ENCODE measurements at regions not wholly inside any gene's neighbourhood (a gene's known extent, or its start where the extent isn't known, plus 50 kb on each side); places are given as distances from the start of the nearest gene placed in this dataset.

- no peaks in the 10 kb centered on the region for H3K27me3 Mint-ChIP-seq
- no peaks in the 10 kb centered on the region for H3K9me3 Mint-ChIP-seq (ENCODE audit: low read depth)
- H3K36me3 Mint-ChIP-seq = no peaks in the 10 kb centered on the region
- no peak overlapping the region for H3K27ac Mint-ChIP-seq
- H3K4me1 Mint-ChIP-seq (ENCODE audit: low read depth) = no peaks in the 10 kb centered on the region
- H3K4me3 Mint-ChIP-seq = no peak overlapping the region
These were observed 375.2 kb downstream of the ZNF608 start for GRCh38 chr5:124371111-124371706.

- no peaks in the 10 kb centered on the region for H3K27me3 Mint-ChIP-seq
These were observed 375.8 kb downstream of the ZNF608 start for GRCh38 chr5:124370601-124371000.

DNA sequence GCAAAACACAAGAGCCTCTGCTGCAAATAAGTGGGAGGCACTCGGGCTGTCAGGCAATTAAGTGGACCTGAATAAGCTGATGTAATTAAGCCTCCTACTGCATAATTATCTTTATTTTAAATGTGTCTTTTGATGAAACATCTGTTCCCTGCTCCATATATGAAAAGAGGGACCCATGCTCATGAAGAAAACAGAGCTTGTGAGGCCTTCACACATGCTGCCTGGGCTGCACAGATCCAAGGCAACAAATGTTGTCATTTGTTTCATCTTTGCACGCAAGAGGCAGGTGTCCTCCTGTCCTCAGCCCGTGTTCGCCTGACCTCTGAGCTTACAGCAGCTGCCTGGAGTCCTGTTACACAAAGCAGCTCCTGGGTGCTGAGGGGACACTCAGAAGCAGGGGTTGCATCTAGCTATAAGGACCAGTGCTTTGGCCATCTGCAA lies 381.1 kb downstream of the ZNF608 start:
- no peak overlapping the region for H3K27ac Mint-ChIP-seq
- peaks cover 12% of the 10 kb centered on the region for H3K9me3 Mint-ChIP-seq (ENCODE audit: low read depth)
- H3K27me3 Mint-ChIP-seq = no peaks in the 10 kb centered on the region
- H3K4me1 Mint-ChIP-seq (ENCODE audit: low read depth) = no peaks in the 10 kb centered on the region
- H3K4me3 Mint-ChIP-seq = no peak overlapping the region
- H3K36me3 Mint-ChIP-seq = no peaks in the 10 kb centered on the region

More at GRCh38 chr5:124370601-124371000, 375.8 kb downstream of the ZNF608 start:
- Mint-ChIP-seq H3K9me3 (ENCODE audit: low read depth) (no peaks in the 10 kb centered on the region), H3K36me3 (no peaks in the 10 kb centered on the region), H3K27ac (no peak overlapping the region), H3K4me3 (no peak overlapping the region), H3K4me1 (ENCODE audit: low read depth) (no peaks in the 10 kb centered on the region)

GRCh38 chr5:124355928-124356327 lies 390.5 kb downstream of the ZNF608 start:
- H3K27ac Mint-ChIP-seq = no peak overlapping the region
- H3K36me3 Mint-ChIP-seq = no peaks in the 10 kb centered on the region
- peaks cover 4% of the 10 kb centered on the region for H3K9me3 Mint-ChIP-seq (ENCODE audit: low read depth)
- H3K4me3 Mint-ChIP-seq = no peak overlapping the region
- no peaks in the 10 kb centered on the region for H3K4me1 Mint-ChIP-seq (ENCODE audit: low read depth)
- no peaks in the 10 kb centered on the region for H3K27me3 Mint-ChIP-seq

GRCh38 chr5:124353016-124353415 lies 393.4 kb downstream of the ZNF608 start:
- Mint-ChIP-seq H3K4me1 (ENCODE audit: low read depth) (no peaks in the 10 kb centered on the region), H3K4me3 (no peak overlapping the region), H3K36me3 (no peaks in the 10 kb centered on the region), H3K27ac (no peak overlapping the region), H3K9me3 (ENCODE audit: low read depth) (peaks cover 4% of the 10 kb centered on the region), H3K27me3 (no peaks in the 10 kb centered on the region)

DNA sequence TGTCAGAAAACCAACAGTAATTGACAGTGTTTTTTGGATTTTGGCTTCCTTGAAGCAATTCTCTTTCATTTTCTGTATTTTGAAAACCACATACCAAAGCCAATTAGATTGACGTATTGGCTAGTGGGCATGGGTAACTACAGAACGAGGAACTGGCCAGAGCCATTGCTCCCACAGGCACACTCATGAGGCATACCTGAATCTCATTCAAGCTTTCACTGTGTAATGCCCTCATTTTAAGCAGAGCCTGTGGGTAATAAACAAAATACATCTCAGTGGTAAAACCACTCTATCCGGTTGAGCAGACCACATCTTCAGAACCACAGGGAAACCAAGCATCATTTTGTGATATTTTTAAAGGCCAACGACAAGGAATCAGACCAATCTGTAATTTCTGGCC lies 394.1 kb downstream of the ZNF608 start:
- H3K9me3 Mint-ChIP-seq (ENCODE audit: low read depth) = peaks cover 4% of the 10 kb centered on the region
- H3K4me1 Mint-ChIP-seq (ENCODE audit: low read depth) = no peaks in the 10 kb centered on the region
- no peak overlapping the region for H3K27ac Mint-ChIP-seq
- H3K27me3 Mint-ChIP-seq = no peaks in the 10 kb centered on the region
- H3K4me3 Mint-ChIP-seq = no peak overlapping the region
- H3K36me3 Mint-ChIP-seq = no peaks in the 10 kb centered on the region

DNA sequence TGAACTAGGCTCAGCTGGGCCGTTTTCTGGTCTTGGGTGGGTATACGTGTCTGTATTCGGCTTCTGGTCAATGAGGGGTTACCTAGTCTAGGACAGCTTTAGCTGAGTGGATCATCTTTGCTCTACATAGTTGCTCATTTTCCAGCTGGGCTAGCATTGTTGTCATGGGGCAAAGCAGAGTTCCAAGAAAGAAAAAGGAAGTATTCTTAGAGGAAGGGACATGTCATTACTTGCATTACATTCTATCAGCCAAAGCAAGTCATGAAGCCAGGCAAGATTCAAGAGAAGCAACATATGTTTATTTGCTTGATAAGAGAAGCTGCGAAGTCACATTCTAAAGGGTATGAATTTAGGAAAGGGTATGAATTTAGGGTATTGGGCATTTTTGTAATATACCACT lies 396.5 kb downstream of the ZNF608 start:
- Mint-ChIP-seq H3K4me3 (no peak overlapping the region), H3K9me3 (ENCODE audit: low read depth) (peaks cover 4% of the 10 kb centered on the region), H3K4me1 (ENCODE audit: low read depth) (no peaks in the 10 kb centered on the region), H3K27ac (no peak overlapping the region), H3K36me3 (no peaks in the 10 kb centered on the region), H3K27me3 (no peaks in the 10 kb centered on the region)

DNA sequence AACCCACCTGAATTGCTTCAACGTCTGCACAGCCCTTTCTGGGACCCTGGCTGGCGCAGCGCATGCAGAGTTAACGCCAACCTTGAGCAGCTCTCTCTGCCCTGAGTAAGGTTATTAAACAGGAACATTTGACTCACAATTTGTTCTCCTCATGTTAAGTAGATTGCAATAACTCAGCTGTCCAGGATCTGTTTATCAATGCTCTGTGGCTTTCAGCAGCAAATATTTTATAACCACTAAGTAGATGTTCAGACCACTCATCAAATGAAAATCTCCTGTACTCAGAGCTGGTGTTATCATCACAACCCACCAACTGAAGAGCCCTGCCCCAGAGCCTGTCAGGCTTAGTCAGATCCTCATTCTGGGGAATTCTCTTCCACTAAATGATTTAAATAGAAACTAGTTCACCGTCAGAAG lies 403.0 kb downstream of the ZNF608 start:
- H3K9me3 Mint-ChIP-seq (ENCODE audit: low read depth) = no peaks in the 10 kb centered on the region
- no peak overlapping the region for H3K4me3 Mint-ChIP-seq
- no peaks in the 10 kb centered on the region for H3K4me1 Mint-ChIP-seq (ENCODE audit: low read depth)
- H3K36me3 Mint-ChIP-seq = no peaks in the 10 kb centered on the region
- H3K27me3 Mint-ChIP-seq = no peaks in the 10 kb centered on the region
- H3K27ac Mint-ChIP-seq = no peak overlapping the region

DNA sequence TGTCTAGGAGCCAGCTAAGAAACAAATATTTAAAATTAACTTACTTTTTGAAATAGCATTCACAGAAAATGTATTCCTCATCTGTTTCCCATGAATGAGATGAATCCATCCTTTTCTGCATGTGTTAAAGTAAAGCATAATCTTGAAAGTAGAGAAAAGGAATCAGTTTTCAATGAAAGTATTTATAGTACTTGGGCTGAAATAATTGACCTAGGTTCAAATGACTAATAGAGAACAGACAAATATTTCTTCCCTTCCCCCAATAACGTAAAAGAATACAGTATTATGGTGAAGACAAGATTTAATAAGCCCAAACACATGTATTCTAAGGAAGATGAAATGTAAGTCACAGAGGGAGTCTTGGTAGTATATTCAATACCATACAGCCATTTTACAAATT lies 403.5 kb downstream of the ZNF608 start:
- Mint-ChIP-seq H3K27me3 (no peaks in the 10 kb centered on the region), H3K4me1 (ENCODE audit: low read depth) (no peaks in the 10 kb centered on the region), H3K9me3 (ENCODE audit: low read depth) (no peaks in the 10 kb centered on the region), H3K27ac (no peak overlapping the region), H3K36me3 (no peaks in the 10 kb centered on the region), H3K4me3 (no peak overlapping the region)

DNA sequence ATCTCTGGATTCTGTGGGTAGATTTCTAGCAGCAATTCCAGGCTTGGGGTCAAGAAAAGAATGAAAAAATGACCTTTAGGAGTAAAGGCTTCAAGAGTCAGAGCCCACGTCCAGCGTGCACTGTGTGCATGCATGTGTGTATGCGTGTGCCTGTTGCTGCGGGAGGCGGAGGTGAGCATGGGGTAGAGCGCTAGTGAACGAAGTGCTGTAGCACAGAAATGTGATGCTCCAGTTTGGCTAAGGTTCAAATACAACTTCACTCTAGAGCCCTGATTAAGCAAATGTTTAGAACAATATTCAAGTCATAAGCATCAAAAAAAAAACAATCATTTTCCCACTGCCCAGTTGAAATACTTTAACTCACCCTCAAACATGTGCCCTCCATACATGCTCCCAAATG lies 403.9 kb downstream of the ZNF608 start:
- Mint-ChIP-seq H3K9me3 (ENCODE audit: low read depth) (no peaks in the 10 kb centered on the region), H3K27ac (no peak overlapping the region), H3K4me3 (no peak overlapping the region), H3K36me3 (no peaks in the 10 kb centered on the region), H3K4me1 (ENCODE audit: low read depth) (no peaks in the 10 kb centered on the region), H3K27me3 (no peaks in the 10 kb centered on the region)

DNA sequence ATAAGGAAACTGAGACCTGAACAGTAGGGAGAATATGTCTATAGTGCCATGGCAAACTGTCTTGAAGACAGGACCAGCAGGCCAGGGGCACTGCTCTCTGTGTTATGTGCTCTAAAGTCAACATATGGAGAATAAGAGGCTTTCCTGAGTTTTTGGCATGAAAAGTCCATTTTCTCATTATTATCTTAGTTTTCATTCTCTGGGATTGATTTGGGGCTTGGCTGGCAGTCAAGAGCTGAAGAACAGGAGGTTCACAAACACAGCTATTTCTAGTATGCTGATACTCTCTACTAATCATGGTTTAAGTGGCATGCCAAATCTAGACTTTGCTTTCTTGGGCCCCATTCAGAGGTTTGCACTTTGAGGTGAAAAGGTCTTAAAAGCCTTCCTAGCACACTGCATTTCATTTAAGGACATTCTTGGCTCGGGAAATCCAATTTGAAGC lies 404.4 kb downstream of the ZNF608 start:
- H3K4me1 Mint-ChIP-seq (ENCODE audit: low read depth) = no peaks in the 10 kb centered on the region
- H3K27me3 Mint-ChIP-seq = peaks cover 2% of the 10 kb centered on the region
- H3K36me3 Mint-ChIP-seq = no peaks in the 10 kb centered on the region
- H3K27ac Mint-ChIP-seq = no peak overlapping the region
- no peak overlapping the region for H3K4me3 Mint-ChIP-seq
- no peaks in the 10 kb centered on the region for H3K9me3 Mint-ChIP-seq (ENCODE audit: low read depth)

DNA sequence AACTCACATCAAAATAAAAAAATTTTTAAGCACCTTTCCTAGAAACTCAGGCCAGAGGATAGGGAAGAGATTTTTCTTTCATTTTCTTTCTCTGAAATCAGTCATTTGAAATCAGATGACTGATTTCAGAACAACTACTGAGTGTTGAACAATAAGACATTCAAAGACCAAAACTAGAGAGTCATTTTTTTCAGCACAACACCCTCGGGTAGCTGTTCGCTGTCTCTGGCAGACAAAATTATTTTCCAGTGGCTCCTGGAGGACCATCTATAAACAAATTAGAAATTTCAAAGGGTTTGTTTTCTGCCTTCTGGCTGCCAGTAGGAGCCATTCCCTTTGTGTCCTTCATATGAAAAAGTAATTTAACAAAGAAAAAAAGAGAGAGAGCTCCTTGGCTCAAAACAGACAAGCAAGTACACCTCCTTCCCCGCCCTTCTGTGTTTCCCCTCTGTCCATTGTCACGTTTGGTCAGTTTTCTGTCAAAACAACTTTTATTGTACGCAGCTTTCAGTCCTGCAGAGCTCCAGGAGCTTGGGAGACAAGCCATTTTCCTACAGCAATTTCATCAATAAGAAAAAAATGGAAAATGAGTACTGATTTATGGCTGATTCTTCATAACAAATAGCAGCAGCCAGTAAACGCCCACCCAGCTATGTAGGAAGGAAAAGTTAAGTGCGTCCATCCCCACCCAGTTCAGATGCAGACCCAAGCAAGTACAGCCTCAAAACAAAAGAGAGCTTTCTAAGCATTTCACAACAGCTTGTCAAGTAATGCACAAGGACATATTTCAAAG lies 405.2 kb downstream of the ZNF608 start:
- no peaks in the 10 kb centered on the region for H3K4me1 Mint-ChIP-seq (ENCODE audit: low read depth)
- H3K9me3 Mint-ChIP-seq (ENCODE audit: low read depth) = no peaks in the 10 kb centered on the region
- peaks cover 2% of the 10 kb centered on the region for H3K27me3 Mint-ChIP-seq
- no peak overlapping the region for H3K4me3 Mint-ChIP-seq
- no peaks in the 10 kb centered on the region for H3K36me3 Mint-ChIP-seq
- no peak overlapping the region for H3K27ac Mint-ChIP-seq

DNA sequence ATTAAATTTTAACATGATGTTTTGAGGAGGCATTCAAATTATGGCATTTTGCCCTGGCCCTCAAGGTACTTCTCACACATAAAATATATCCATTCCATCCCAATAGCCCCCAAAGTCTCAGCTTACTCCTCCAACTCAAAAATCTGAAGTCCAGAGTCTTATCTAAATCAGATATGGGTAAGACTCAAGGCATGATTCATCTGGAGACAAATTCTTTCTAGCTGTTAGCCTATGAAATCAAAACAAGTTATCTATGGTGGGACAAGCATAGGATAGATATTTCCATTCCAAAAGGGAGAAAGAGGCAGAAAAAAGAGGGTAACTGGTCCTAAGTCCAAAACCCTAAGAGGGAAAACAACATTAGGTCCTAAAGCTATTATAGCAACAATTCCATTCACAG lies 408.4 kb downstream of the ZNF608 start:
- Mint-ChIP-seq H3K4me3 (no peak overlapping the region), H3K9me3 (ENCODE audit: low read depth) (peaks cover 3% of the 10 kb centered on the region), H3K27ac (no peak overlapping the region), H3K27me3 (peaks cover 2% of the 10 kb centered on the region), H3K4me1 (ENCODE audit: low read depth) (peaks cover 2% of the 10 kb centered on the region), H3K36me3 (no peaks in the 10 kb centered on the region)

- H3K27ac Mint-ChIP-seq = no peak overlapping the region
- peaks cover 4% of the 10 kb centered on the region for H3K4me1 Mint-ChIP-seq (ENCODE audit: low read depth)
- no peak overlapping the region for H3K4me3 Mint-ChIP-seq
- H3K9me3 Mint-ChIP-seq (ENCODE audit: low read depth) = peaks cover 3% of the 10 kb centered on the region
- peaks cover 2% of the 10 kb centered on the region for H3K27me3 Mint-ChIP-seq
- H3K36me3 Mint-ChIP-seq = no peaks in the 10 kb centered on the region
These were observed 413.0 kb downstream of the ZNF608 start for GRCh38 chr5:124333298-124333979.

DNA sequence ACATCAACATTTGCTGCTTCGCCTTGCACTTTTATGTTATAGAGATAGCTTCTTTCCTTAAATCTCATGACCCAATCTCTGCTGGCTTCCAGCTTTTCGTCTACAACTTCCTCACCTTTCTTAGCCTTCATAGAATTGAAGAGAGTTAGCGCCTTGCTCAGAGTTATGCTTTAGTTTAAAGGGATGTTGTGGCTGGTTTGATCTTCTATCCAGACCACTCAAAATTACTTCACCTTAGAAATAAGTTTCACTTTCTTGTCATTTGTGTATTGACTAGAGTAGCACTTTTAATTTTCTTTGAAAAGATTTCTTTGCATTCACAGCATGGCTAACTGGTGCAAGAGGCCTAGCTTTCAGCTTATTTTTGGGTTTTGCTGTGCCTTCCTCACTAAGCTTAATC lies 414.2 kb downstream of the ZNF608 start:
- Mint-ChIP-seq H3K4me1 (ENCODE audit: low read depth) (peaks cover 4% of the 10 kb centered on the region), H3K9me3 (ENCODE audit: low read depth) (peaks cover 3% of the 10 kb centered on the region), H3K36me3 (no peaks in the 10 kb centered on the region), H3K27ac (no peak overlapping the region), H3K4me3 (no peak overlapping the region), H3K27me3 (peaks cover 2% of the 10 kb centered on the region)
